ENCODE measurements at regions not wholly inside any gene's neighbourhood (a gene's known extent, or its start where the extent isn't known, plus 50 kb on each side); places are given as distances from the start of the nearest gene placed in this dataset.

DNA sequence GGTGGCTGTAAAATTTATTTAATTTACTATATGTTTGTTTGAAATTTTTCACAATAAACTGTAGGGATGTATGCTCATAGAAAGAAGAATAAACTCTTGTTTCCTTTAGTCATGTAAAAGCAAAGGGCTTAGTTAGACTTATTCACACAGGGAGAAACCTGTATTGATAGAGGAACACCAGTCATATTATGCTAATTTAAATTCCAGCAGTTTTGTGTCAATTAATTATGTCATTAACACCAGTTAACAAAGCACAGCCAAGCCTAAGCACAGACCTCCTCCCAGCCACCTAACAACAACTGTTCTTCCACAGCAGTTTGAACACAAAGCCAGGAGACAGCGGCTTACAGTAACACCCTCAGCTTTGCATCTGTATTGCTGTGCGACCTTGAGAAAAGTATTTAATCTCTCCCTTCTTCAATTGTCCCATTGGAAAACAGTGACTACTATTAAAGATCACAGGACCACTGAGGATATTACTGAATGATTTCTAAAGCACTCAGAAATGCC lies 260.8 kb upstream of the RRP15 start:
- no peak for ATAC-seq (ENCODE audit: low read depth)
- TF ChIP-seq, protein P1, sequence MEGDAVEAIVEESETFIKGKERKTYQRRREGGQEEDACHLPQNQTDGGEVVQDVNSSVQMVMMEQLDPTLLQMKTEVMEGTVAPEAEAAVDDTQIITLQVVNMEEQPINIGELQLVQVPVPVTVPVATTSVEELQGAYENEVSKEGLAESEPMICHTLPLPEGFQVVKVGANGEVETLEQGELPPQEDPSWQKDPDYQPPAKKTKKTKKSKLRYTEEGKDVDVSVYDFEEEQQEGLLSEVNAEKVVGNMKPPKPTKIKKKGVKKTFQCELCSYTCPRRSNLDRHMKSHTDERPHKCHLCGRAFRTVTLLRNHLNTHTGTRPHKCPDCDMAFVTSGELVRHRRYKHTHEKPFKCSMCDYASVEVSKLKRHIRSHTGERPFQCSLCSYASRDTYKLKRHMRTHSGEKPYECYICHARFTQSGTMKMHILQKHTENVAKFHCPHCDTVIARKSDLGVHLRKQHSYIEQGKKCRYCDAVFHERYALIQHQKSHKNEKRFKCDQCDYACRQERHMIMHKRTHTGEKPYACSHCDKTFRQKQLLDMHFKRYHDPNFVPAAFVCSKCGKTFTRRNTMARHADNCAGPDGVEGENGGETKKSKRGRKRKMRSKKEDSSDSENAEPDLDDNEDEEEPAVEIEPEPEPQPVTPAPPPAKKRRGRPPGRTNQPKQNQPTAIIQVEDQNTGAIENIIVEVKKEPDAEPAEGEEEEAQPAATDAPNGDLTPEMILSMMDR (IDR thresholded peaks at IDR 0.05) = no peak
- POLR2A ChIA-PET = no interaction called here
- intact Hi-C loops (cut with micrococcal nuclease) = no loop called here
- no peak for DNase-seq
- no peaks in the 10 kb centered on the region for H3K36me3 Mint-ChIP-seq (ENCODE audit: low read depth)
- H3K4me3 Mint-ChIP-seq = no peak overlapping the region
- no peak overlapping the region for H3K27ac Mint-ChIP-seq
- H3K9me3 Mint-ChIP-seq = peaks cover 4% of the 10 kb centered on the region
- no peaks in the 10 kb centered on the region for H3K4me1 Mint-ChIP-seq
- CTCF ChIA-PET = no interaction called here
- H3K27me3 Mint-ChIP-seq = no peaks in the 10 kb centered on the region

DNA sequence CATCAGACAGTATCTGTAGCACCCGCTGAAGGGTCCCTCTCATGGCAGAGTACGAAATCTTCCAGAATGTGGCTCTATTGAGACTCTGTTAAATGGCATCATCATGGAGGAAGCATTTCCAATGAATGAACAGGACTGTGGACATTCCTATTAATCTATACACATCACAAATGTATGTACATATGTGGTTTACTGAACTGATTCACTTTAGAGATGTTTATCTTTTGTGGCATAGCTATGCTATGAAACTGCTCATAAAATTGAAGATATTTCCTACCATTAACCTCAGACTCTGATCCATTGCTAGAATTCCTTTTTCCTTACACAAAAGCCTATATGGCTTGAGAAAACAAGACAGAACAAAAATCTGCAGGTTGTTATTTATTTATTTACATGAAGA lies 259.6 kb upstream of the RRP15 start:
- POLR2A ChIA-PET = no interaction called here
- H3K4me3 Mint-ChIP-seq = no peak overlapping the region
- H3K4me1 Mint-ChIP-seq = no peaks in the 10 kb centered on the region
- CTCF ChIA-PET = no interaction called here
- DNase-seq (no peak), ATAC-seq (ENCODE audit: low read depth) (no peak)
- H3K27ac Mint-ChIP-seq = no peak overlapping the region
- no peaks in the 10 kb centered on the region for H3K36me3 Mint-ChIP-seq (ENCODE audit: low read depth)
- intact Hi-C loops (cut with micrococcal nuclease) = no loop called here
- TF ChIP-seq, protein P1 (IDR thresholded peaks at IDR 0.05) = no peak
- no peaks in the 10 kb centered on the region for H3K27me3 Mint-ChIP-seq
- H3K9me3 Mint-ChIP-seq = no peaks in the 10 kb centered on the region

DNA sequence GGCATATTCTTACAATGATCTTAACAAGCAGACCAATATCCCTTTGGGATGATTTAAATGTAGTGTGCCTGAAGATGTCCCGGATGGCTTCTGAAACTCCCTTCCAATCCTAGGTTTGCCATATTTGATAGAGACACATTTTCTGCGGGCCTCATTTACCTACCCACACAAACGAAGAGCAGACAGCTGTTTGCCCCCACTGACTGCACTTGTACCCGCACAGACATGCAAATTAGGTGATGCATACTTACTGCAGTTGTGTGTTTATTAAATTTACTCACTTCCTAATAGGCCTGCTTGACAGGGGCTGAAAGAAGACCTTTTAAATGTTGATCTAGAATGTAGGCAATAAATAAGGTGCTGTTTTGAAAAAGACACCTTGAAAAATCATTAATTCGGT lies 257.9 kb upstream of the RRP15 start:
- Mint-ChIP-seq H3K27ac (no peak overlapping the region), H3K9me3 (no peaks in the 10 kb centered on the region), H3K36me3 (ENCODE audit: low read depth) (no peaks in the 10 kb centered on the region), H3K27me3 (no peaks in the 10 kb centered on the region), H3K4me3 (no peak overlapping the region), H3K4me1 (no peaks in the 10 kb centered on the region)
- ATAC-seq (ENCODE audit: low read depth) (no peak), DNase-seq (no peak)
- ChIA-PET POLR2A (no interaction called here), CTCF (no interaction called here)
- TF ChIP-seq, protein P1 (IDR thresholded peaks at IDR 0.05) = no peak
- intact Hi-C loops (cut with micrococcal nuclease) = no loop called here

DNA sequence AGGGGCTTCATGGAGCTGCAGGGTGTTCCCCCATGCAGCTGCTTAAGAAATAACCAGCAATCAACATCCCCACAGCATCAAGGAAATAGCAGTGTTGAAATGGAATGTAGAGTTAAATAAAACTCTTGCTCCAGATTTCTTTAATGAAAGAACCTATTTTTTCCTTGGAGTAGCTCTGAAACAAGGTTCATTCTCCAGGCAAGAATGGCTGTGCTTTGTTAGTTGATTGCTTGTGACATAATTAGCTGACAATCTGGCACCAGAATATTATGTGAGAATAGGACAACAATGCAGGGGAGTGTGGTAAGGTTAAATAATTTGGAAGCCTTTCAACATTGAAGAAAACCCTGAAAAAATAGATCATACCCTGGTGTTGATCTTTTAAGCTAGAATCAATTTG lies 254.2 kb upstream of the RRP15 start:
- no peaks in the 10 kb centered on the region for H3K4me1 Mint-ChIP-seq
- CTCF ChIA-PET = no interaction called here
- ATAC-seq (ENCODE audit: low read depth) (no peak), DNase-seq (no peak)
- H3K9me3 Mint-ChIP-seq = no peaks in the 10 kb centered on the region
- POLR2A ChIA-PET = no interaction called here
- no peaks in the 10 kb centered on the region for H3K36me3 Mint-ChIP-seq (ENCODE audit: low read depth)
- intact Hi-C loops (cut with micrococcal nuclease) = no loop called here
- TF ChIP-seq, protein P1 (IDR thresholded peaks at IDR 0.05) = no peak
- H3K27ac Mint-ChIP-seq = no peak overlapping the region
- H3K4me3 Mint-ChIP-seq = no peak overlapping the region
- H3K27me3 Mint-ChIP-seq = no peaks in the 10 kb centered on the region

DNA sequence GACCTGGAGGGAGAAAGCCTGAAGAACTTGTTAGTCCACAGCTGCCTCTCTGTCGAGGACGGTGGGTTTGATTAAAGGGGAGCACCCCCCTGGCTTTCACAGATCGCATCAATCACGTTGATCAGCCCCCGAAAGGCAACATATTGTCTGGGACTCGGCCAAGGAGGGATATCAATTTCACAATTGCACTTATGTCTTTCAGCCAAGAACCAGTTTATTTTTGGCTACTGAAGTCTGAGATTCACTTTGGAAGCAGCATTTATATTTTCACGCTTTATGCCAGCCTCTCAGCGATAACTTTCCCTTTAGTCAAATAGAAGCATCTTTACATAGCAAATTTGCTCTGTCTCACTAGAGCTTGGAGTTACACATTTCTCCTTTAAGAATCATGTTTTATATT lies 253.2 kb upstream of the RRP15 start:
- ChIA-PET POLR2A (no interaction called here), CTCF (no interaction called here)
- no peaks in the 10 kb centered on the region for H3K4me1 Mint-ChIP-seq
- no peak overlapping the region for H3K27ac Mint-ChIP-seq
- no peak overlapping the region for H3K4me3 Mint-ChIP-seq
- no peaks in the 10 kb centered on the region for H3K9me3 Mint-ChIP-seq
- TF ChIP-seq, protein P1 (IDR thresholded peaks at IDR 0.05) = no peak
- no peaks in the 10 kb centered on the region for H3K27me3 Mint-ChIP-seq
- intact Hi-C loops (cut with micrococcal nuclease) = no loop called here
- no peaks in the 10 kb centered on the region for H3K36me3 Mint-ChIP-seq (ENCODE audit: low read depth)
- DNase-seq (no peak), ATAC-seq (ENCODE audit: low read depth) (no peak)
